Stimulated activated naive CD8-positive, alpha-beta T cell treated with anti-CD3 and anti-CD28 coated beads, Interleukin-15, amount 100 ng/mL, for 72 hours (primary cell): ENCODE measurements at regions not wholly inside any gene's neighbourhood (a gene's known extent, or its start where the extent isn't known, plus 50 kb on each side); places are given as distances from the start of the nearest gene placed in this dataset.

ENCODE experiments used
- ATAC-seq: fragments of 150-1000 bp; cut with Tn5 transposase; 2 replicates; pipeline ENCODE4 v1.10.0; 2021; ENCODE audit warnings: mild to moderate bottlenecking, moderate library complexity
- DNase-seq, 2 donors: peaks; one replicate each; pipeline ENCODE4 v3.0.0; 2021 to 2022
- H3K27ac Mint-ChIP-seq, 2 donors: one replicate each; pipeline ENCODE4 v1.8.0; 2022; ENCODE audit warnings: mild to moderate bottlenecking in 2 of 2, mixed read lengths in 2 of 2, moderate library complexity in 2 of 2
- H3K27me3 Mint-ChIP-seq: one replicate; pipeline ENCODE4 v1.8.0; 2022; ENCODE audit warnings: mixed read lengths
- H3K4me1 Mint-ChIP-seq: one replicate; pipeline ENCODE4 v1.8.0; 2022; ENCODE audit warnings: mild to moderate bottlenecking, mixed read lengths
- H3K4me3 Mint-ChIP-seq, 2 donors: one replicate each; pipeline ENCODE4 v1.8.0; 2022; ENCODE audit warnings: mild to moderate bottlenecking in 2 of 2, mixed read lengths in 2 of 2, moderate library complexity in 1 of 2
- H3K9me3 Mint-ChIP-seq, 2 donors: one replicate each; pipeline ENCODE4 v1.8.0; 2022; ENCODE audit warnings: mixed read lengths in 2 of 2

DNA sequence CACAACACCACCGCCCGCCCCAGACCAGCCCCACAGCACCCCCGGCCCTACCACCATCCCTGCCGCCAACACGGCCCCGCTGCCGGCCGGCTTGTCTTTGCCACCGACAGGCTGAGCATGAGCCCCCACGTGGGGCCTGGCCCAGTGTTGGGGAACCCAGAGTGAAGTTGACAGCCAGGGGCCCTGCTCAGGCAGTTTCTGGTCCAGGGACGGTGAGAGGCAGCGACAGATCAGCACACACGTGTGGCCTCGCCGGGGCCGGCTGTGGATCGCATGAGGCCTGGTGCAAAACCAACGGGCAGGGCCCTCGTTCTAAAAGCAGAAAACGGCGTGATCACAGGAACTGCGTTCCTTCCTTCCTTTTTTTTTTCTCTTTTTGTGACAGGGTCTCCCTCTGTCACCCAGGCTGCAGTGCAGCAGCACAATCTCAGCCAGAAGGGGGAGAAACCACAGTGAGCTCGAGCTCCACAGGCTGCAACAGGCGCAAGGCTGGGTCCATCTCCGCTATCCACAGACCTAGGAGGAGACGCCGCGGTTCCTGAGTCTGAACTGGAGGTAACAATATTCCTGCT, 50.5 kb upstream of the FBRSL1 start:
- peaks cover 77% of the 10 kb centered on the region for H3K4me1 Mint-ChIP-seq
- no peak for DNase-seq
- peak overlapping the region; percentile 90 to 91 for H3K27ac Mint-ChIP-seq
- H3K4me3 Mint-ChIP-seq: peak overlapping the region in 1 of 2 donors; percentile 45
- no peaks in the 10 kb centered on the region for H3K27me3 Mint-ChIP-seq
- peak; percentile 24 for ATAC-seq
- H3K9me3 Mint-ChIP-seq: no peaks in the 10 kb centered on the region

DNA sequence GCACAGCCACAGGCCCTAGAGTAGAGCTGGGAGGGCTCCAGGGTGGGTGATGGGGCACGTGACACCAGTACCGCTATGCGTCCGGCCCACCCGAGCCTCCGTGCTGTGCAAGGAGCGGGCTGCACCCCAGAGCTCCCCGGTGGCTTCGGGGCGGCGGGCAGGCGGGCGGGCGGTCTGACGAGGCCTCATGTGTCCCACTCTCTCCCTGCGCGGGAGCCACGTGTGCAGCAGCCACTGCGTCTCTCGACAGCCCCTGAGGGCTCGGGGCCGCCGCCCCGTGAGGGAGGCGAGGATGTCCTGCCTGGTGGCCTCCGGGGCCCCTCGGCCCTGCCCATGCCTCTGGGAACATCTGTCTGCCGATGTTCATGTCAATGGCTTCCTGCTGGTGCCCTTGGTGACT, 51.2 kb upstream of the FBRSL1 start:
- H3K27ac Mint-ChIP-seq: no peak overlapping the region
- no peaks in the 10 kb centered on the region for H3K9me3 Mint-ChIP-seq
- DNase-seq: no peak
- peak; percentile 31 for ATAC-seq
- peaks cover 76% of the 10 kb centered on the region for H3K4me1 Mint-ChIP-seq
- no peaks in the 10 kb centered on the region for H3K27me3 Mint-ChIP-seq
- H3K4me3 Mint-ChIP-seq: no peak overlapping the region

GRCh38 chr12:132437943-132438700, 51.8 kb upstream of the FBRSL1 start:
- Mint-ChIP-seq H3K4me3 (peak overlapping the region; percentile 57 to 73), H3K27ac (peak overlapping the region; percentile 19 to 85), H3K4me1 (peaks cover 76% of the 10 kb centered on the region), H3K9me3 (no peaks in the 10 kb centered on the region), H3K27me3 (no peaks in the 10 kb centered on the region)
- no peak for DNase-seq
- peak; percentile 47 for ATAC-seq

- H3K27ac Mint-ChIP-seq: peak overlapping the region in 1 of 2 donors; percentile 57
- H3K9me3 Mint-ChIP-seq: no peaks in the 10 kb centered on the region
- DNase-seq (no peak), ATAC-seq (peak; percentile 38)
- H3K4me1 Mint-ChIP-seq: peaks cover 79% of the 10 kb centered on the region
- H3K27me3 Mint-ChIP-seq: no peaks in the 10 kb centered on the region
- H3K4me3 Mint-ChIP-seq: peak overlapping the region; percentile 57 to 73
Observed at GRCh38 chr12:132437252-132437932, 52.6 kb upstream of the FBRSL1 start.

DNA sequence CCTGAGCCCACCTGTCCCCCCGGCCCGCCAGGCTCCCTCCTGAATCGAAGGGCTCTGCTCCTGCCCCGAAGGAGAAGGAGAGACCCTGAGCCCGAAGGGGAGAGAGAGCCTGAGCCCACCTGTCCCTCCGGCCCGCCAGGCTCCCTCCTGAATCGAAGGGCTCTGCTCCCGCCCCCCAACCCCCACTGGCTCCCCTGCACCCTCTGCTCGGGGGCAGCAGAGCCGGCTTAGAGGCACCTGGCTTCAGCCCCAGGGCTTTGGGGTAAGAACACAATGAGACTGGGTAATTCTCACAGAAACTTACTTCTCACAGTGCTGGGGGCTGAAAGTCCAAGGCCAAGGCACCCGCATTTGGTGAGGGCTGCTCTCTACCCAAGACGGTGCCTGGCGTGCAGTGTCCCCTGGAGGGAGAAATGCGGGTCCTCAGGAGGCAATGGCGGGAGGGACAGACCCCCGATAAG, 53.1 kb upstream of the FBRSL1 start:
- H3K4me3 Mint-ChIP-seq: peak overlapping the region in 1 of 2 donors; percentile 53
- no peaks in the 10 kb centered on the region for H3K9me3 Mint-ChIP-seq
- H3K27me3 Mint-ChIP-seq: no peaks in the 10 kb centered on the region
- H3K4me1 Mint-ChIP-seq: peaks cover 79% of the 10 kb centered on the region
- ATAC-seq: no peak
- no peak for DNase-seq
- peak overlapping the region in 1 of 2 donors; percentile 57 for H3K27ac Mint-ChIP-seq

GRCh38 chr12:132435486-132436187, 54.3 kb upstream of the FBRSL1 start:
- H3K9me3 Mint-ChIP-seq: no peaks in the 10 kb centered on the region
- no peak overlapping the region for H3K27ac Mint-ChIP-seq
- no peak for DNase-seq
- H3K27me3 Mint-ChIP-seq: no peaks in the 10 kb centered on the region
- H3K4me1 Mint-ChIP-seq: peaks cover 77% of the 10 kb centered on the region
- no peak for ATAC-seq
- H3K4me3 Mint-ChIP-seq: no peak overlapping the region

DNA sequence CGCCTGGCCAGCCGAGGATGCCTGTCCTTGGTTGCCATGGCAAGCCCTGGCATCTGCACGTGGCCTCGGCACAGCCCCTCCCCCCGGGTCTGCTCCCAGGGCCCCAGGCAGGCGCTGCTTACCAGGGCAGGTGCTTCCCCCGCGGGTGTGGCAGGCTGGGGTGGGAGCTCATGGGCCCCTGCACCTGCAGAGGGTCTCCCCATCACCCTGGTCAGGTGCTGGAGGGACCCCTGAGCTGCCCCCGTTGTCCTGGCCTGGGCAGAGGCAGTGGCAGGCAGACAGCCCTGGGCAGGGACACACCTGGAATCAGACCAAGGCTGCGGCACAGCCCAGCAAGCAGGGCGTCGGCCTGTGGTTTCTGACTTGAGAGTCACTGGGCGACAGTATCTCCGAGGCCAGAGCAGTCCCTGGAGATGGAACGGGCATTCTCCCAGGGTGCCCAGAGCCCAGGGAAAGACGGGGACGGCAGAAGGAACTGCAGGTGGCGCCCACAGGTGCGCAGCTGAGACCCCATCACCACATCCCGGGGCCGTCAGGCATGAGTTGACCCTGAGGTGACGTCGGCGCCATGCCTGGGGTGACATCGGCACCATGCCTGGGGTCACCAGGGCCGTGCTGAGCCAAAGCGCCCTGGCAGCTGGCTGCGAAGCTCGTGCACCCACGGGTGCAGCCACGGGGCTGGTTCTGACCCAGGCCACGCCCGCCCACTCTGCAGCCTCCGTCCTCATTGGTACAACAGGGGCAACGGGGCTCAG, 56.1 kb upstream of the FBRSL1 start:
- DNase-seq (no peak), ATAC-seq (no peak)
- H3K9me3 Mint-ChIP-seq: no peaks in the 10 kb centered on the region
- H3K27me3 Mint-ChIP-seq: peaks cover 15% of the 10 kb centered on the region
- no peak overlapping the region for H3K4me3 Mint-ChIP-seq
- peaks cover 78% of the 10 kb centered on the region for H3K4me1 Mint-ChIP-seq
- no peak overlapping the region for H3K27ac Mint-ChIP-seq

DNA sequence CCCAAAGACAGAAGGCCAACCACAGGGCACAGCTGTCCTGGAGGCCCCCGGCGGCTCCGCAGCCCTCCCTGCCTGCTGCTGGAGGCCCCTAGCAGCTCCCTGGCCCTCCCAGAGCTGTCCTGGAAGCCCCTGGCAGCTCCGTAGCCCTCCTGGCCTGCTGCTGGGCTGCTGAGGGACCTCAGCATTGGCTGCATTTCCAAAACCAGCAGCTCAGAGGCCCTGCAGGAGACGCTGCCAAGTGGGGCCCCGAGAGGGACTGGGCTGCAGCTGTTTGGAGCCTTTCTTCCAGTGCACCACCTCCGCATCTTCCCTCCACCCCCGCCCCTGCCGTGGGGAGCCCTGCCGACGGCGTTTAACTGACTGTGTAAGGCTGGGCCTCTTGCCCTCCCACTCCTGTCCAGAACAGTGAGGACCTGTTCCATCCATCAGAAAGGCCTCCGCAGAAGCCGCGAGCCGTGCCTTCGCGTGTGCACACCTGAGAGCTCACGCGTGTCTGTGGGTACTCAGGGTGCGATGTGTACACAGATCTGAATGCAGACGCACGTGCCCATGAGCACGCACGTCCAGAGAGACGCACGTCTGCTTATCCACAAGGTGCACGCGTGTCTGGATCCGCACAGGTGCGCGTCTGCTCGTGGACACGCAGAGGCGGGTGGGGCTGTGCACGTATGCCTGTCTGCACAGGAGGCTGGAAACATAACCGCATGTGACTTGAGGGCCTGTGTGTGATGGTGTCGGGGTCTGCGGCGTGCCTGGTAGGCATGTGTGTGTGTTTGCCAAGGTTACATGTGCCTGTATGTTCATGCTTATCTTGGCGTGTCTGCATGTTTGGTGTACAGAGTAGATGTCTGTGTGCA, 57.0 kb upstream of the FBRSL1 start:
- Mint-ChIP-seq H3K27me3 (peaks cover 15% of the 10 kb centered on the region), H3K4me1 (peaks cover 81% of the 10 kb centered on the region), H3K27ac (no peak overlapping the region), H3K9me3 (no peaks in the 10 kb centered on the region), H3K4me3 (no peak overlapping the region)
- DNase-seq: no peak
- no peak for ATAC-seq

DNA sequence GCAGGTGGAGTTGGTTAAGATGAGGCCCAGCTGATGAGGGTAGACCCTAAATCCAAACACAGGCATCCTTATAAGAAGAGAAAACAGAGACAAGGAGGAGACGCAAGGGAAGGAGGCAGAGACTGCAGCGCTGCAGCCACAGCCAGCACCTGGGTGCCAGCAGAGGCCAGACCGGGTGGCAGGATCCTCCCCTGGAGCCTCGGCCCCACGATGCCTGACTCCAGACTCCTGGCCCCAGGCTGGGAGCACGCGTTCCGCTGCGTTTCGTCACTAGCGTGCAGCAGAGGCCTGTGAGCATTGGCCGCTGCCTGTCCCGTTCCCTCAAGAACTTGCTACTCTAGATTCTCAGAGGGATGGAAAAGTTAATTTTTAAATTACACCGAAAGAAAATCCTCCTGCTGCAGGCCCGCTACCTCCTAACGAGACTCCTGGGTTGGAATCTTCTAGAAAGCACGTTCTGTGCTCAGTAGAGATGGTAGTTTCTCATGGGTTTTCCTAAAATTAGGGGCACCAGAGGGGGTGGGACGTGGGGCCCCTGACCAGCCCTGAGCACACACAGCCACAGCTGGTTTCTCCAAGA, 57.7 kb upstream of the FBRSL1 start:
- Mint-ChIP-seq H3K4me3 (no peak overlapping the region), H3K27ac (no peak overlapping the region), H3K27me3 (peaks cover 15% of the 10 kb centered on the region), H3K4me1 (peaks cover 74% of the 10 kb centered on the region), H3K9me3 (no peaks in the 10 kb centered on the region)
- DNase-seq (no peak), ATAC-seq (no peak)

DNA sequence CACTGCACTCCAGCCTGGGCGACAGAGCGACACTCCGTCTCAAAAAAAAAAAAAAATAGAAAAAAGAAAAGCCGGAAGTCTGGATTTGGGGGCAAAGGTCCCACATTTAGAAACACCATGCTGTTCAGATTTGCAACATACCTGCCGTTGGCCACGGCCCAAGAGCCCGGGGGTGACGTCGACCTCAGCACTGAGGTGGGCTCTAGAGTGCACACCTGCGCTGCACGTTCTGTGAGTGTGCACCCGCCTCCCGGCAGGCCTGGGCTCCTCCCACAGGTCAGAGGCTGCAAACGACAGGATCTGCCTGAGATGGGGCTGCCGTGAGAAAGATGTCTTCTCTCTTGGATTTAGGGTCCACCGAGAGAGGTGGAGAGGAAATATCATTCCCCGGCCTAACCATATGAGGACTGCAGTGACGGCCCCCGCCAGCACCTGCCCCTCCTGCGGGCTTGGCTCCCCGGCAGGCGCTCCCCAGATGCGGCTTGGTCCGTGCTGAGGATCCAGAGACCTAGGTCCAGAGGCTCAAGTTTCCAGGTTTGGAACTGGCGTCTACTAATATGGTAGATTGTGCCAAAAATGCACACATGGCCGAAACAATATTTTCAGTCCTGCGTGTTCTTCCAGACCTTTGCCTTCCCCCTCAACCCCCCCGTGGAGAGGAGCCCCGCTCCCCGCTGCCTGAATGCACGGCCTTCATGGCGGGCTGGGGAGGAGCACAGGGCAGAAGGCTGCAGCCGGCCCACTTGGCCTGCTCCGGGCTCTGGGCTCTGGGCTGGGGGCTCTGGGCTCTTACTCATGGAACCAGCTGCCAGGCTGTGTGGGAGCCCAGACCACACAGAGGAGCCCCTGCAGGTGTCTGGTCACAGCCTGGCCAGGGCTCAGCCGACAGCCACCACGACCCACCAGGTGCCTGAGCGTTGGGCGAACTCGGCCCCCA, 58.8 kb upstream of the FBRSL1 start:
- Mint-ChIP-seq H3K27me3 (peaks cover 15% of the 10 kb centered on the region), H3K27ac (no peak overlapping the region), H3K4me1 (peaks cover 63% of the 10 kb centered on the region), H3K4me3 (peak overlapping the region in 1 of 2 donors; percentile 71), H3K9me3 (no peaks in the 10 kb centered on the region)
- ATAC-seq (no peak), DNase-seq (no peak)

DNA sequence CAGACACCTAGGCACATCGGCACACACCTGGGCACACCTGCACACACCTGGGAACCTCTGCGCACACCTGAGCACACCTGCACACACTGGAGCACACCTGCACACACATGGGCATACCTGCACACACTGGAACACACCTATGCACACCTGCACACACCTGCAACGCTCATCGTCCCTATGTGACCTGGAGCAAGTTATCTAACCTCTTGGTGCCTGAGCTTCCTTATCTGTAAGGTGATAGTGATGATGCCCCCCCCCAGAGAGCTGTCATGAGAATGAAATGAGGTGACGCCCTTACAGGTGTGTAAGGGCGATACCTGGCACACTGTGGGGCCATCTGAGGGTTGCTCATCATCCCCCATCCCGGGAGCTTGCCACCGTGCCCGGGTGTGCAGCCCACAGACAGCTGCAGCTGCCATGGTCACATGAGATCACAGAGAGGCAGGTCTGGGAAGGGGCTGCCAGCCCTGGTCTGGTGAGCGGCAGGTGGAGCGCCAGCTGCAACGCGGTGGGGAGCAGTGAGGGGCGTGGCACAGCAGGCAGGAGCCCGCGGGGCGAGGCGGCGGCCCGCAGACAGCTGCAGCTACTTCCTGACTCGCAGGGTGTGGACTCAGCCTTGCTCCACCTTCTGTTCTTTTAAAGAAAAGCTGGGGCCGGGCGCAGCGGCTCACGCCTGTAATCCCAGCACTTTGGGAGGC, 59.9 kb upstream of the FBRSL1 start:
- Mint-ChIP-seq H3K4me1 (peaks cover 55% of the 10 kb centered on the region), H3K9me3 (peaks cover 0 to 2% of the 10 kb centered on the region in 2 donors), H3K4me3 (peak overlapping the region; percentile 16 to 71), H3K27me3 (peaks cover 15% of the 10 kb centered on the region), H3K27ac (no peak overlapping the region)
- peak; percentile 72 for ATAC-seq
- peak in 1 of 2 donors; percentile 45 for DNase-seq

- Mint-ChIP-seq H3K9me3 (peaks cover 0 to 7% of the 10 kb centered on the region in 2 donors), H3K4me1 (peaks cover 50% of the 10 kb centered on the region), H3K4me3 (no peak overlapping the region), H3K27me3 (peaks cover 15% of the 10 kb centered on the region), H3K27ac (no peak overlapping the region)
- DNase-seq (no peak), ATAC-seq (no peak)
Observed at GRCh38 chr12:132429602-132429945, 60.4 kb upstream of the FBRSL1 start.
